ENCODE measurements at regions not wholly inside any gene's neighbourhood (a gene's known extent, or its start where the extent isn't known, plus 50 kb on each side); places are given as distances from the start of the nearest gene placed in this dataset.

DNA sequence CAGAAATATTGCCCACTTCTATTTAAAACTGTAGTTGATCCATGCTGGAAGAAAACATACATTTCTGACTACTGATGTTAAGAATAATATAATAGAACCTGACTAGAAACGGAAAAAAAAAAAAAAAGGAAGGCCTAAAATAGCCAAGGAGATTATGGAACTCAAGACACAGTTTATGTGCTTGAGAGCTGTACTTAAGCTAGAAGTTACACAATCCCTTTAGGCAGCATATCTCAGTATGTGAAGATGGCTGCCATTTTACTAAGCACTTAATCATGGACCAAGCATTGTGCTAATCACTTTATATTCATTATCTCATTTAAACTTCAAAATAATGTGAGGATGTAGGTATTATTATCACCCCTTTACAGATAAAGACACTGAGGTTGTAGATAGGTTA, 73.0 kb upstream of the NR4A3 start:
- Histone ChIP-seq H3K27ac (no peak overlapping the region), H3K4me3 (no peak overlapping the region), H3K4me1 (no peaks in the 10 kb centered on the region), H3K27me3 (no peaks in the 10 kb centered on the region), H3K36me3 (no peaks in the 10 kb centered on the region), H3K9me3 (no peaks in the 10 kb centered on the region)
- DNase-seq = no peak
- TF ChIP-seq, protein P1, sequence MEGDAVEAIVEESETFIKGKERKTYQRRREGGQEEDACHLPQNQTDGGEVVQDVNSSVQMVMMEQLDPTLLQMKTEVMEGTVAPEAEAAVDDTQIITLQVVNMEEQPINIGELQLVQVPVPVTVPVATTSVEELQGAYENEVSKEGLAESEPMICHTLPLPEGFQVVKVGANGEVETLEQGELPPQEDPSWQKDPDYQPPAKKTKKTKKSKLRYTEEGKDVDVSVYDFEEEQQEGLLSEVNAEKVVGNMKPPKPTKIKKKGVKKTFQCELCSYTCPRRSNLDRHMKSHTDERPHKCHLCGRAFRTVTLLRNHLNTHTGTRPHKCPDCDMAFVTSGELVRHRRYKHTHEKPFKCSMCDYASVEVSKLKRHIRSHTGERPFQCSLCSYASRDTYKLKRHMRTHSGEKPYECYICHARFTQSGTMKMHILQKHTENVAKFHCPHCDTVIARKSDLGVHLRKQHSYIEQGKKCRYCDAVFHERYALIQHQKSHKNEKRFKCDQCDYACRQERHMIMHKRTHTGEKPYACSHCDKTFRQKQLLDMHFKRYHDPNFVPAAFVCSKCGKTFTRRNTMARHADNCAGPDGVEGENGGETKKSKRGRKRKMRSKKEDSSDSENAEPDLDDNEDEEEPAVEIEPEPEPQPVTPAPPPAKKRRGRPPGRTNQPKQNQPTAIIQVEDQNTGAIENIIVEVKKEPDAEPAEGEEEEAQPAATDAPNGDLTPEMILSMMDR (IDR thresholded peaks at IDR 0.05) = no peak
- intact Hi-C loops (cut with DNase I; ENCODE audit: low total_unique reads) = no loop called here

DNA sequence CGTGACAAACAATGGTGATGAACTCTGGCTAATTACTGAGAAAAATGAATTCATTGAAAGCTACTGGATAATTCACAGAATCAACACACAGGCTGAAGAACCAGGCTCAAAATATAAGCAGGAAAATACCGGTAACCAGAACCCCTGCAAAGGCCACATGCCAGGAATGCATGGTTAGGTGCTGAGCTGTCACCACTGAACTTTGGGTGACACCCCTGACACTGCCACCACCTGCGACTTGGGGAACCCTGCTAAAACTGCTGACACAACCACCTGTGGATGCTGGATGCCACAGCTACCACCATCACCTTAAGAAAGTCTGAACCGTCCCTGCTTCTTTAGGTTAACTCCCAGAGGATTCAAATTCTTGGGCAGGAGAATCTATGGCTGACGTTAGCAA, 72.0 kb upstream of the NR4A3 start:
- Histone ChIP-seq H3K27ac (no peak overlapping the region), H3K36me3 (no peaks in the 10 kb centered on the region), H3K4me3 (no peak overlapping the region), H3K9me3 (no peaks in the 10 kb centered on the region), H3K4me1 (no peaks in the 10 kb centered on the region), H3K27me3 (no peaks in the 10 kb centered on the region)
- TF ChIP-seq, protein P1 (IDR thresholded peaks at IDR 0.05) = no peak
- DNase-seq = no peak
- intact Hi-C loops (cut with DNase I; ENCODE audit: low total_unique reads) = no loop called here

DNA sequence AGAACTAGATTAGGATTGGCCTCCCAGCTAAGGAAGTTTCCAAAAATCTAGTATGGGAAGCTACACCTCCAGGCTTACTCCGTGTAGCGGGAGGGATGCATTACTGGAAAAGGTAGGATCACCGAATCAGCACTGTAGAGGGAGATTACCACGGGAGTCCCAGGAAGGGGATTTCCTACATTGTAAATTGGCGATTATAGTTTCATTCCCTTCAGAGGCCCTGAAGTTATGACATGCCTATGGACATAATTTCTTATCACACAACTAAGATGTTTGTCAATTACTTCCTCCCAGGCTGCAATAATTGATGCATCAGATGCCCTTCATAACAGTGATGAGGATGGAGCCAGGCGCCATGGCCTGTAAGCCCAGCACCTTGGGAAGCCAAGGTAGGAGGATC, 71.2 kb upstream of the NR4A3 start:
- DNase-seq = no peak
- Histone ChIP-seq H3K27ac (no peak overlapping the region), H3K36me3 (no peaks in the 10 kb centered on the region), H3K27me3 (no peaks in the 10 kb centered on the region), H3K4me1 (no peaks in the 10 kb centered on the region), H3K9me3 (no peaks in the 10 kb centered on the region), H3K4me3 (no peak overlapping the region)
- intact Hi-C loops (cut with DNase I; ENCODE audit: low total_unique reads) = no loop called here
- TF ChIP-seq, protein P1 (IDR thresholded peaks at IDR 0.05) = no peak

DNA sequence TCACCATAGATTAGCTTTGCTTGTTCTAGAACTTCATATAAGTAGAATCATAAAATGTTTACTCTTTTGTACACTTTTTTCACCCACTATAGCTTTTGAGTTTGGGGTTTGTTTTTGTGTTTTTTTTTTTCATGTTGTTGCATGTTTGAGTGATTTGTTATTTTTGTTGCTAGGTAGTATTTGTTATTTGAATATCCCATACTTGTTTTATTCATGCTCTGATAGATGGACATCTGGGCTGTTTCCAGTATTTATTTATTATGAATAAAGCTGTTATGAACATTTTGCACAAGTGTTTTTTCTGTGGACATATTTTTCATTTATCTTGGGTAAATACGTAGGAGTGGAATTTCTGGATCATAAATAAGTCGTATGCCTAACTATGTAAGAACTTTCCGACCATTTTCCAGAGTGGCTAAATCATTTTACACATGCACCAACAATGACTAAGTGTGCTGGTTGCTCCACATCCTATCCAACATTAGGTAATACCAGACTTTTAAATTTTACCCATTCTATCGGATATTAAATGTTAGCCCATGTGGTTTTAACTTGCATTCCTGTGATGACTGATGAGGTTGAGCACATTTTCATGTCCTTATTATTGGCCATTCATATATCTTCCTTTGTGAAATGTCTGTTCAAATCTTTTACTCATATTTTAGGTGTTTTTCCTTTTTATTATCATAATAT, 69.1 kb upstream of the NR4A3 start:
- DNase-seq = no peak
- intact Hi-C loops (cut with DNase I; ENCODE audit: low total_unique reads) = no loop called here

DNA sequence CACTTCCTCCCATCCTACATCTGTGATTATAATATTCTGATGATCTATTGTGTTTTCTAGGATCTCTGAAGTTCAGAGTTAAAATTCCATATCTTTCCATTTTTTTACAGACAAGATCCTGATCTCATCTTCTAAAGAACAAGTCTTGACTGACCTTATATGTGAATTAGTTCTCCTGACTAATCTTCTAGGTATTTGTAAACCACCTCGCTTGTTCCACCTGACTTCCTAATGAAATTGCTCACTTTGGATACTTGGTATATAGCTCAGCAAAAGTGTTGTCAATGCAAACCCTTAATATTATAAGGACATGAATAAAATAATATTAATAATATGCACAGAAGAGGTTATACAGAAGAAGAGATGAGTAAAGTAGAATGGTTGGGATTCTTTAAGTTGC, 68.2 kb upstream of the NR4A3 start:
- TF ChIP-seq, protein P1 (IDR thresholded peaks at IDR 0.05) = no peak
- Histone ChIP-seq H3K36me3 (no peaks in the 10 kb centered on the region), H3K4me3 (no peak overlapping the region), H3K9me3 (no peaks in the 10 kb centered on the region), H3K4me1 (no peaks in the 10 kb centered on the region), H3K27ac (no peak overlapping the region), H3K27me3 (no peaks in the 10 kb centered on the region)
- DNase-seq = no peak
- intact Hi-C loops (cut with DNase I; ENCODE audit: low total_unique reads) = no loop called here

More for the DNA sequence above, 69.1 kb upstream of the NR4A3 start:
- TF ChIP-seq, protein P1 (IDR thresholded peaks at IDR 0.05) = no peak
- H3K36me3 ChIP-seq = no peaks in the 10 kb centered on the region
- H3K4me3 ChIP-seq = no peak overlapping the region
- H3K27ac ChIP-seq = no peak overlapping the region
- no peaks in the 10 kb centered on the region for H3K27me3 ChIP-seq
- no peaks in the 10 kb centered on the region for H3K9me3 ChIP-seq
- H3K4me1 ChIP-seq = no peaks in the 10 kb centered on the region

DNA sequence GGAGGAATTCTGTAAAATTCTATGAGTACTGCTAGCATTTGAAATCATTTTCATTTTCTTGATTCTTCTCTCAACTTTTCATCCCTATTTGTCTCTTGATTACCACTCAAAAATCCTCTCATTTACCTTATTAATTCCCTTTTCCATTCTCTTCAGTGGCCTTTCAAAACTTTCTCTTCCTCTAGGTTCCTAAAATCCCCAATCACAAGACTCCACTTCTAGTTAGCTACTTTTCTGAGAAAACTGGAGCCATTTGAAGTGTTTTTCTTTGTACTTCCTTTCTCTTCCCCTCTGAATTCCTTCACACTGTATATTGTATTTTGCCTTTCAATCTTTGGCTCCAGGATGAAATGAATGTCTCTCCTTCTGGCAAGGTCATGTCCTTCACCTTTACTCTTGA, 61.3 kb upstream of the NR4A3 start:
- no peak overlapping the region for H3K4me3 ChIP-seq
- H3K36me3 ChIP-seq = no peaks in the 10 kb centered on the region
- H3K4me1 ChIP-seq = no peaks in the 10 kb centered on the region
- no peak overlapping the region for H3K27ac ChIP-seq
- no peak for DNase-seq
- no peaks in the 10 kb centered on the region for H3K9me3 ChIP-seq
- TF ChIP-seq, protein P1 (IDR thresholded peaks at IDR 0.05) = no peak
- H3K27me3 ChIP-seq = no peaks in the 10 kb centered on the region
- intact Hi-C loops (cut with DNase I; ENCODE audit: low total_unique reads) = no loop called here

All from tibial artery (tissue), 4 donors.